ENCODE measurements at regions not wholly inside any gene's neighbourhood (a gene's known extent, or its start where the extent isn't known, plus 50 kb on each side); places are given as distances from the start of the nearest gene placed in this dataset.

- no peak for DNase-seq (ENCODE audit: low read depth in 2 of 2)
Observed at GRCh38 chr18:5091741-5092140, 105.3 kb downstream of the AKAIN1 start.

GRCh38 chr18:5075297-5075696, 121.8 kb downstream of the AKAIN1 start:
- DNase-seq (ENCODE audit: low read depth in 2 of 2), result no peak

- DNase-seq (ENCODE audit: low read depth in 2 of 2), result no peak
Observed at GRCh38 chr18:5073026-5073944, 123.8 kb downstream of the AKAIN1 start.

- no peak for DNase-seq (ENCODE audit: low read depth in 2 of 2)
Observed at GRCh38 chr18:5068851-5069250, 128.2 kb downstream of the AKAIN1 start.

- DNase-seq (ENCODE audit: low read depth in 2 of 2), result no peak
Observed at GRCh38 chr18:5066380-5066977, 130.6 kb downstream of the AKAIN1 start.

- no peak for DNase-seq (ENCODE audit: low read depth in 2 of 2)
Observed at GRCh38 chr18:5065615-5066014, 131.4 kb downstream of the AKAIN1 start.

- no peak for DNase-seq (ENCODE audit: low read depth in 2 of 2)
Observed at GRCh38 chr18:5064841-5065370, 132.2 kb downstream of the AKAIN1 start.

GRCh38 chr18:5061785-5062184, 135.3 kb downstream of the AKAIN1 start:
- DNase-seq (ENCODE audit: low read depth in 2 of 2), result no peak

- DNase-seq (ENCODE audit: low read depth in 2 of 2), result no peak
Observed at GRCh38 chr18:5060543-5060942, 136.5 kb downstream of the AKAIN1 start.

- DNase-seq (ENCODE audit: low read depth in 2 of 2), result no peak
Observed at GRCh38 chr18:5059696-5060032, 137.4 kb downstream of the AKAIN1 start.

GRCh38 chr18:5058768-5059695, 138.0 kb downstream of the AKAIN1 start:
- DNase-seq (ENCODE audit: low read depth in 2 of 2), result no peak

GRCh38 chr18:5057386-5058348, 139.4 kb downstream of the AKAIN1 start:
- peak; percentile 15 to 47 for DNase-seq (ENCODE audit: low read depth in 2 of 2)

- no peak for DNase-seq (ENCODE audit: low read depth in 2 of 2)
Observed at GRCh38 chr18:5052491-5052890, 144.6 kb downstream of the AKAIN1 start.

GRCh38 chr18:5051207-5051606, 145.8 kb downstream of the AKAIN1 start:
- DNase-seq (ENCODE audit: low read depth in 2 of 2), result no peak

GRCh38 chr18:5049124-5049523, 147.9 kb downstream of the AKAIN1 start:
- no peak for DNase-seq (ENCODE audit: low read depth in 2 of 2)

- no peak for DNase-seq (ENCODE audit: low read depth in 2 of 2)
Observed at GRCh38 chr18:5040476-5040875, 156.6 kb downstream of the AKAIN1 start.

GRCh38 chr18:5036523-5036922, 160.5 kb downstream of the AKAIN1 start:
- no peak for DNase-seq (ENCODE audit: low read depth in 2 of 2)

- DNase-seq (ENCODE audit: low read depth in 2 of 2), result no peak
Observed at GRCh38 chr18:5031216-5031615, 165.8 kb downstream of the AKAIN1 start.

GRCh38 chr18:5030636-5031035, 166.4 kb downstream of the AKAIN1 start:
- no peak for DNase-seq (ENCODE audit: low read depth in 2 of 2)

- no peak for DNase-seq (ENCODE audit: low read depth in 2 of 2)
Observed at GRCh38 chr18:5029592-5029991, 167.5 kb downstream of the AKAIN1 start.

- no peak for DNase-seq (ENCODE audit: low read depth in 2 of 2)
Observed at GRCh38 chr18:5024741-5025140, 172.3 kb downstream of the AKAIN1 start.

Data from stimulated activated CD4-positive, alpha-beta T cell treated with anti-CD3 and anti-CD28 coated beads, Interleukin-15, amount 100 ng/mL, for 48 hours (primary cell).